Activated CD4-positive, alpha-beta memory T cell treated with anti-CD3 and anti-CD28 coated beads, Interleukin-2, amount 10 ng/mL, durations not matched to agents 7 days and 5 days (primary cell): ENCODE measurements at regions not wholly inside any gene's neighbourhood (a gene's known extent, or its start where the extent isn't known, plus 50 kb on each side); places are given as distances from the start of the nearest gene placed in this dataset.

Source experiments
- CTCF ChIA-PET: fragments of 350-600 bp; sonication (Branson Sonifier 250); formaldehyde crosslinking; loops from one replicate; lab custom pipeline; 2021; ENCODE audit warnings: antibody characterized with exemption, inconsistent platforms; lab: Charles Lee
- POLR2A ChIA-PET: fragments of 350-600 bp; sonication (Branson Sonifier 250); formaldehyde crosslinking; loops from one replicate; lab custom pipeline; 2021; ENCODE audit warnings: antibody characterized with exemption; lab: Charles Lee
- DNase-seq: peaks from one replicate; pipeline ENCODE4 v3.0.0-alpha.2; 2020
- H3K27ac Mint-ChIP-seq: one replicate; pipeline ENCODE4 v1.8.0; 2021; ENCODE audit warnings: mild to moderate bottlenecking, mixed read lengths
- H3K27me3 Mint-ChIP-seq: one replicate; pipeline ENCODE4 v1.8.0; 2021; ENCODE audit warnings: mixed read lengths
- H3K36me3 Mint-ChIP-seq: one replicate; pipeline ENCODE4 v1.8.0; 2021; ENCODE audit warnings: low read depth, mixed read lengths
- H3K4me1 Mint-ChIP-seq: one replicate; pipeline ENCODE4 v1.8.0; 2021; ENCODE audit warnings: mixed read lengths
- H3K4me3 Mint-ChIP-seq: one replicate; pipeline ENCODE4 v1.8.0; 2021; ENCODE audit warnings: mild to moderate bottlenecking, mixed read lengths
- H3K9me3 Mint-ChIP-seq: one replicate; pipeline ENCODE4 v1.8.0; 2021; ENCODE audit warnings: mixed read lengths

DNA sequence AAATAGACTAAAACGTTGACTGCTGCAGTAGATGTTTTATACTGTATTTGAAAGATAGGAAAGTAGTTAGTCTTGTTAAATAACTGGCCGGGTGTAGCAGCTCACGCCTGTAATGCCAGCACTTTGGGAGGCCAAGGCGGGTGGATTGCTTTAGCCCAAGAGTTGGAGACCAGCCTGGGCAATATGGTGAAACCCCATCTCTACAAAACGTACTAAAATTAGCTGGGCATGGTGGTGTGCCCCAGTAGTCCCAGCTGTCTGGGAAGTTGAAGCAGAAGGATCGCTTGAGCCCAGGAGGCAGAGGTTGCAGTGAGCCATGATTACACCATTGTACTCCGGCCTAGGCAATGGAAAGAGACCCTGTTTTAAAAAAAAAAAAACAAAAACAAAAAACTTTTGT is 60.5 kb upstream of the ULK4 start:
- H3K9me3 Mint-ChIP-seq, result no peaks in the 10 kb centered on the region
- ChIA-PET POLR2A (interaction anchor here (1.0 kb wide), 1 partner anchor 9 kb away, joined by 5 read pairs; no protein-coding TSS in a partner anchor), CTCF (no interaction called here)
- H3K4me1 Mint-ChIP-seq, result peaks cover 42% of the 10 kb centered on the region
- H3K27me3 Mint-ChIP-seq, result no peaks in the 10 kb centered on the region
- no peak overlapping the region for H3K4me3 Mint-ChIP-seq
- peaks cover 4% of the 10 kb centered on the region for H3K36me3 Mint-ChIP-seq
- DNase-seq, result no peak
- no peak overlapping the region for H3K27ac Mint-ChIP-seq

- CTCF ChIA-PET, result no interaction called here
- Mint-ChIP-seq H3K27me3 (no peaks in the 10 kb centered on the region), H3K9me3 (no peaks in the 10 kb centered on the region), H3K4me3 (no peak overlapping the region), H3K4me1 (peaks cover 46% of the 10 kb centered on the region), H3K27ac (no peak overlapping the region), H3K36me3 (peaks cover 4% of the 10 kb centered on the region)
- DNase-seq, result no peak
- POLR2A ChIA-PET, result interaction anchor here (1.0 kb wide), 1 partner anchor 59 kb away, joined by 3 read pairs; the partner anchor contains the start of gene ULK4
Measured at GRCh38 chr3:42020684-42021307, 58.9 kb upstream of the ULK4 start.

GRCh38 chr3:42019953-42020260 is 58.0 kb upstream of the ULK4 start:
- Mint-ChIP-seq H3K9me3 (no peaks in the 10 kb centered on the region), H3K27me3 (no peaks in the 10 kb centered on the region), H3K4me1 (peaks cover 47% of the 10 kb centered on the region), H3K36me3 (peaks cover 4% of the 10 kb centered on the region), H3K27ac (no peak overlapping the region), H3K4me3 (no peak overlapping the region)
- DNase-seq, result no peak
- ChIA-PET CTCF (no interaction called here), POLR2A (interaction anchor here (1.1 kb wide), 1 partner anchor 20 kb away, joined by 3 read pairs; no protein-coding TSS in a partner anchor)

DNA sequence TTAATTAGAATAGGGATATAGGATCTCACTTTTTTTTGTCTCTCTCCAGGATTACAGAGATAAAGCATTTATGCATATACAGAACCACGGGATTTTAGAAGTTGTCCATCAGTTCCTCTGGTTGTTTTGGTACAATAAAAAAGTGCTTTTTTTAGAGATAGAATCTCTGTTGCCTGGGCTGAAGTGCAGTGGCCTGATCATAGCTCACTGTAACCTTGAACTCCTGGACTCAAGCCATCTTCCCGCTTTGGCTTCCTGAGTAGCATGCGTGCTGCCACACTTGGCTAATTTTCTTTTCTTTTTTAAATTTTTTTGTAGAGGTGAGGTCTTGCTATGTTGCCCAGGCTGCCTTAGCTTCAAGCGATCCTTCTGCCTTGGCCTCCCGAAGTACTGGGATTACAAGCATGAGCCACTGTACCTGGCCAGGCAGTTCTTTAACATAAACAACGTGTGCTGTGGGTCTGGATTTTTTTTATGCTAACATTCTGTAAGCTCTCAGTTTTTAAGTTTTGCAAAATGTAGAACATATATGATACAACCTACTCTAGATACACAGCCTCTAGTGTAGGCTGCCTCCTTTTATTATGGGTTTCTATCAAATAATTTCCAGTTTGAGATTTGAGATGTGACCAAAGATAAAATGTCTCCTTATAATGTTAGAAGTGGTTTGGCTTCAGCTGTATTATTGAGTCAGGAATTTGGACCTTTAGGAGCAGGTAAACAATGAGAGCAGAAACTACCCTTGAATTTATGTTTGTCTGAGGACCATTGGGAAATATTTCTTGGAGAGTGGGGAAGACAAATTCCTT is 57.4 kb upstream of the ULK4 start:
- Mint-ChIP-seq H3K36me3 (peaks cover 4% of the 10 kb centered on the region), H3K4me1 (peaks cover 47% of the 10 kb centered on the region), H3K27me3 (no peaks in the 10 kb centered on the region), H3K9me3 (no peaks in the 10 kb centered on the region), H3K27ac (no peak overlapping the region), H3K4me3 (no peak overlapping the region)
- POLR2A ChIA-PET, result interaction anchor here (0.6 to 1.1 kb wide), 2 partner anchors 20 to 120 kb away, joined by 3 read pairs; no protein-coding TSS in a partner anchor
- CTCF ChIA-PET, result no interaction called here
- DNase-seq, result no peak

DNA sequence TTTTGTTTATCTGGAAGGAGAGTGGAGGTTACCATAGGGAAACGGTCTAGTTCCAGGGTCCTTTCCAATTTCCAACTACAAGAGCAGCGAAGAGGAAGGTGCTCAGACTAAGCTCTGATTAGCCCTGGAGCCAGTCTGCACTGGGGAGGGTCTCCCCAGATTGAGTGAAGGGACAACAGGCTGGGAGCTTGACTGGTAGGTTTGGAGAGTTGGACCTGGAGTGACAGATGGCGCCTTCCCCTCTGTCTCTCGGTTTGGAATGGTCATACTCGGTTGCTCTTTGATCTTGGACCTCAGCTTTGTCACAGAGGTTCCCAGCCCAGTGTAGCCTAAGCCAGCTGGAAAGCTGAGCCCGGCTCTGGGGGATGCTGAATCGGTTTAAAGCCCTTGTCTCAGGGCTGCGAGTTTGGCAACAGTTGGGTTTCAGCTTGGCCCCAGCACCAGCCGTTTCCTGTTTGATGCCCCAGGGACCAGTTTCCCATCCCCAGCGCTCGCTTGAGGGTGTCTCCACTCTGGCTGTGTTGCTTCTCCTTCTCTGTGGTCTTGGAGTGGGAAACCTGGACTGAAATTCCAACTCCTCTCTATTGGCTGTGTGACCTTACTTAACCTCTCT is 53.1 kb upstream of the ULK4 start:
- Mint-ChIP-seq H3K36me3 (peaks cover 3% of the 10 kb centered on the region), H3K9me3 (no peaks in the 10 kb centered on the region), H3K4me3 (peak overlapping the region; percentile 81), H3K27me3 (no peaks in the 10 kb centered on the region), H3K4me1 (peaks cover 34% of the 10 kb centered on the region), H3K27ac (peak overlapping the region; percentile 66)
- CTCF ChIA-PET, result interaction anchor here (0.9 to 2.0 kb wide), 3 partner anchors 17 to 85 kb away, joined by 3 to 15 read pairs (median 3); partner anchors contain the start of gene ULK4
- POLR2A ChIA-PET, result interaction anchor here (0.7 to 4.0 kb wide), 7 partner anchors 12 to 816 kb away, joined by 3 to 25 read pairs (median 4); partner anchors contain the start of genes CTNNB1 and ULK4
- DNase-seq, result peak; percentile 19

DNA sequence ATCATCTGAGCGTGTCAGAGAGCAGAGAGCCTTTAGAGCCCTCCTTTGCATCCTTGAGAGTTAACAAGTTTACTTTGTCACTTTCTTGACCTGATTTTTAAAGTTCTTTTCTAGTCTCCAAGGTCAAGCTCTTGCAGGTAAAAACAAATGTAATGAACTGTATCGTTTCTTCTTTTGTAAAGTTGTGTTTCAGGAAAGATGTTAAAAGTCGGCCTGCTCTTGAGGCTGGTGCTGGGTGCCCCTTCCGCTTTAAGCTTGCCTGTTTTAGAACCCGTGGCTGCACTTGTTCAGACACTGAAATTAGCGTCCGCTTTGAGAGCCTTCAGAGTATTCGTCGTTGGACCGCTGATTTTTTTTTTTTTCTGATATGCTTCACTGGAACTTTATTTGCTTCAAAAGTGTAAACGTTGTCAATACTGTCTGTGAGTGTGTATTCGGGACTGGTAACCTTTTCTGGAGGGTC is 52.6 kb upstream of the ULK4 start:
- peak overlapping the region; percentile 66 for H3K27ac Mint-ChIP-seq
- H3K4me3 Mint-ChIP-seq, result peak overlapping the region; percentile 81
- ChIA-PET POLR2A (interaction anchor here (0.6 to 4.0 kb wide), 8 partner anchors 9 to 815 kb away, joined by 3 to 25 read pairs (median 4); partner anchors contain the start of genes CTNNB1 and ULK4), CTCF (interaction anchor here (0.9 to 2.0 kb wide), 3 partner anchors 16 to 85 kb away, joined by 3 to 15 read pairs (median 3); partner anchors contain the start of gene ULK4)
- peaks cover 34% of the 10 kb centered on the region for H3K4me1 Mint-ChIP-seq
- DNase-seq, result peak; percentile 17
- H3K9me3 Mint-ChIP-seq, result no peaks in the 10 kb centered on the region
- H3K27me3 Mint-ChIP-seq, result no peaks in the 10 kb centered on the region
- H3K36me3 Mint-ChIP-seq, result peaks cover 3% of the 10 kb centered on the region

- H3K9me3 Mint-ChIP-seq, result no peaks in the 10 kb centered on the region
Measured at GRCh38 chr3:42013691-42014457, 52.0 kb upstream of the ULK4 start.

DNA sequence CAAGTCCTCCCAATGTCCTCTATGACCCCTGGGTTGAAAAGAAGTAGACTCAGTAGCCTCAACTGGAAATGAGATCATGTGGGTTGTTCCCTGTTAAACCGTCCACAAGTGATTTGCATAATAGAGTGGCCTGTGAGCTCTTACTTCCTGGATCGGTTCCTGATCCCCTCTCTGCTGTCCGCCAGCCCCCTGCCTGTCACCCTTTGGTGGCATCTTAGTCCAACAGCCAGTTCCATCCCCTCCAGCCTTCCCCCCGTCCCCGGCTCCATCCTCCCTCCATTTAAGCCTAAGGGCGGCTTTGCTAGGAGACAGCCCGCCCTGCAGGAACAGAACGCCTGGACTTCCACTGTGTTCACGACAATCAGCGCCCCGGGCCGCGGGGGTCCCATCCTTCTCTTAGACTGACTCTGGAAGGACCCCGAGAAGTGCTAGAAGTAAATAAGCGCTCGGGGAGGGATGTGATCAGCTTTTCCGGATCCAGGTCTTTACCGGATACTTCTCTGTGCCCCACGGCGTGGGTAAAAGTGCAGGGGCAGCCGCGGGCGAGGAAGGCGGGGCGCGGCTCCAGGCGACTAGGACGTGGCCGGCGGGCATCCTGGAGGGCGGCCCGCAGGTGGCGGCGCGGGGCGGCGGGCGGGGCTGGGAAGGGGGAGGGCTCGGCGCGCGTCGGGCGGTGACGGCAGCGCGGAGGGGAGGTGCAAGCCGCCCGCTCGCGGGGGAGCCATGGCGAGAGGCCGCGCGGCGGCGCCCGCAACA is 51.2 kb upstream of the ULK4 start:
- no peaks in the 10 kb centered on the region for H3K27me3 Mint-ChIP-seq
- DNase-seq, result peak; percentile 81
- H3K36me3 Mint-ChIP-seq, result peaks cover 3% of the 10 kb centered on the region
- peak overlapping the region; percentile 89 for H3K27ac Mint-ChIP-seq
- CTCF ChIA-PET, result interaction anchor here (0.8 kb wide), 1 partner anchor 86 kb away, joined by 4 read pairs; no protein-coding TSS in a partner anchor
- H3K9me3 Mint-ChIP-seq, result no peaks in the 10 kb centered on the region
- H3K4me1 Mint-ChIP-seq, result peaks cover 34% of the 10 kb centered on the region
- peak overlapping the region; percentile 82 for H3K4me3 Mint-ChIP-seq
- POLR2A ChIA-PET, result interaction anchor here (0.9 to 1.9 kb wide), 8 partner anchors 9 to 83 kb away, joined by 3 to 14 read pairs (median 4); partner anchors contain the start of gene ULK4

More at GRCh38 chr3:42013691-42014457, 52.0 kb upstream of the ULK4 start:
- POLR2A ChIA-PET, result interaction anchor here (0.6 to 4.0 kb wide), 8 partner anchors 10 to 539 kb away, joined by 3 to 25 read pairs (median 4); partner anchors contain the start of gene ULK4
- Mint-ChIP-seq H3K4me3 (peak overlapping the region; percentile 82), H3K4me1 (peaks cover 34% of the 10 kb centered on the region), H3K27me3 (no peaks in the 10 kb centered on the region), H3K27ac (peak overlapping the region; percentile 66), H3K36me3 (peaks cover 3% of the 10 kb centered on the region)
- CTCF ChIA-PET, result interaction anchor here (0.9 to 2.0 kb wide), 2 partner anchors 16 to 86 kb away, joined by 3 to 15 read pairs; no protein-coding TSS in a partner anchor
- peak; percentile 42 for DNase-seq

DNA sequence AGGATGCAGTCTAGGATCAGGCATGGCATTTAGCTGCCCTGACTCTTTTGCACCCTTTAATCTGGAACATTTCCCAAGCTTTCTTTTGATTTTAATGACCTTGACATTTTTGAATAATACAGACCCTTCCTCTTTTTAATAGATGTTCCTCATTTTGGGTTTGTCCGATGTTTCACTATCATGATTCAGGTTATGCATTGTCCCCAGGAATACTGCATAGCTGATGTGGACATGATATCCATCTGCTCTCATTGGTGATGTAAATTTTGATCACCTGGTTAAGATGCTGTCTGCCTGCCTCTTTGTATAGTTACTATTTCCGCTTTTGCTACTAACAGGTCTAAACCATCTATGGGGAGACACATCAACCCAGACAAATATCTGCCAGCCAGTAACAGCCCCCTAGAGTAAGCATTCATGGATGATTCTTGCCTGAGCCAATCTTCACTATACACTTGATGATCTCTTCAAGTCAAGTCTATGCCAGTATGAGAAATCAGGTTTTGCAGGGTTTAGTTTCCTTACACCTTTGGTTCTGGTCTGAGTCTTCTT is 50.6 kb upstream of the ULK4 start:
- peak overlapping the region; percentile 89 for H3K27ac Mint-ChIP-seq
- ChIA-PET CTCF (interaction anchor here (0.8 kb wide), 1 partner anchor 85 kb away, joined by 4 read pairs; no protein-coding TSS in a partner anchor), POLR2A (interaction anchor here (0.9 to 1.9 kb wide), 8 partner anchors 10 to 83 kb away, joined by 3 to 14 read pairs (median 4); partner anchors contain the start of gene ULK4)
- peaks cover 34% of the 10 kb centered on the region for H3K4me1 Mint-ChIP-seq
- peaks cover 3% of the 10 kb centered on the region for H3K36me3 Mint-ChIP-seq
- no peak for DNase-seq
- H3K9me3 Mint-ChIP-seq, result no peaks in the 10 kb centered on the region
- no peaks in the 10 kb centered on the region for H3K27me3 Mint-ChIP-seq
- peak overlapping the region; percentile 82 for H3K4me3 Mint-ChIP-seq
